Epidermal melanocyte (primary cell): ENCODE measurements at regions not wholly inside any gene's neighbourhood (a gene's known extent, or its start where the extent isn't known, plus 50 kb on each side); places are given as distances from the start of the nearest gene placed in this dataset.

ENCODE experiments used
- DNase-seq: peaks from one replicate; pipeline ENCODE4 v3.0.0; 2011; ENCODE audit warnings: low spot score; ENCODE audit not compliant: insufficient read length

GRCh38 chr5:43941806-43942205 is 338.8 kb downstream of the NNT start:
- DNase-seq, result no peak

- DNase-seq, result no peak
These were observed 337.6 kb downstream of the NNT start for GRCh38 chr5:43940562-43940961.

DNA sequence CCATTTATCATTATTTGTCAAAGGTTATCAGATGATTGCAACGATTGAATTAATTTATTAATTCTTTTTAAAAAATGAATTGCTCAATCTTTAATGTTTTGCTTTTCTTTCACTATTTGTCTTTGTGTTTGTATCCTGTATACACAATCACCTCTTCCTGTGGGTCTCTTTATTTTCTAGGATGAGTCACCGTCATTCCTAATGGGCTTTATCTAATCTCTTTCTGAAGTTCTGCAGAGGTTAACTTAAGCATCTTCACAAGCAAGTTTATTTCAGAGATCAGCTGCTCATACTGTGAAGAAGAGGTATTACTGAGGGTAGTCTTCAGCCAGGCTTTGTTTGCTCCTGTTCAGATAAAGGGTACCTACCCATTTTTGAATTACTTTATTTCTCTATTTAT is 323.9 kb downstream of the NNT start:
- no peak for DNase-seq

GRCh38 chr5:43920422-43920821 is 317.4 kb downstream of the NNT start:
- no peak for DNase-seq

- DNase-seq, result no peak
These were observed 314.9 kb downstream of the NNT start for GRCh38 chr5:43917925-43918324.

- DNase-seq, result no peak
These were observed 300.1 kb downstream of the NNT start for GRCh38 chr5:43903129-43903528.

- no peak for DNase-seq
These were observed 298.0 kb downstream of the NNT start for GRCh38 chr5:43900974-43901373.

GRCh38 chr5:43895876-43896275 is 292.9 kb downstream of the NNT start:
- DNase-seq, result no peak

- DNase-seq, result no peak
These were observed 291.1 kb downstream of the NNT start for GRCh38 chr5:43893951-43894684.

DNA sequence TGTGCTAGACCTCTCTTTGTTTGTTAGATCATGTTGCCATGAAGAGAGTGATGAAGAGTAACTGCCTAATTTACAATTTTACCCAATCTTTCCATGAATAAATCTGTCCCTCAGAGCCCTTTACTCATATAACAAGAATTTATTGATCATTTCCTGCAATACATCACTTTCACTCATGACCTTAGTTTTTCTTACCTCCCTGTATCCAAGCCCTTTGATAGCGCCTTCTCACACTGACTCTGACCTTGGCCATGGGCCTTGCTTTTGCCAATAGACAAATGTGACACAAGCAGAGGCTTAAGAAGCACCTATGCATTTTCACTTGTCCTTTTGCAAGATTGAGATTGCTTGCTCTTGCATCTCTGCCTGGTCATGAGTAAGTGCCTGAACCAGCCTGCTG is 288.1 kb downstream of the NNT start:
- no peak for DNase-seq

DNA sequence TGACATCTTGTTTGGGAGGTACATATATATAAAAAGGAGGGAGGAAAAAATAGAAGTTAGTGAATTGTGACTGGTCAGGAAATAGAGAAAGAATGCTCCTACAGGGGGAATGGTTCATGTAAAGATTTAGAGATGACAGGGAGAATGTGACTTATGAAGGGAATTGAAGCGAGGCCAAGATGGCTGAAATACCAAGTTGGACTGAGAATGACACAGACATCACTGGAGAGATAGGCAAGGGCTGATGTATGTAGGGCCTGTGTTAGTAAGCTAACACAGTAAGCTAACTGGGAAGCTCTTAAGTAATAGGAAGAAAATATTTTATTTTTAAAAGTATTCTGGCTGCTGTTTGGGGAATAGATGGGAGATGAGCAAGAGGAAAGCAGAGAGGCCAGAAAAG is 286.3 kb downstream of the NNT start:
- no peak for DNase-seq

DNA sequence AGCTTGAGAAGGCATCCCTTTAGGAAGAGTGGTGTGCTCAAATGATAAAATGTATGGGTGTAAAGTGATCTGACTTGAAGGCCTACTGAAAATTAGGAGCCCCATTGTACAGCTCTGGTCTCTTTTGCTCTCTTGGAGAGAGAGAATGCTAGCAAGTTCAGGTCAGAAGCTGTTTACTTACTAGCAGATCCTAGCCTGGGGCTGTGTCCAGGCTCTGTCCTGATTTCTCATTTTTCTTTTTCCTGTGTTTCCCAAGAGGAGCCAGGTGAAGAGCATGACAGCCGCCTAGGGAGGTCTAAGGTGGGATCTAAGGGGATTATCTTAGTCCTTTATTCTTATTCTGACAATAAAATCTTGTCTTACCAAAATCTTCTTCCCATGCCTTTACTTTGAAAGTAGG is 272.8 kb downstream of the NNT start:
- no peak for DNase-seq

GRCh38 chr5:43874772-43875171 is 271.8 kb downstream of the NNT start:
- no peak for DNase-seq

DNA sequence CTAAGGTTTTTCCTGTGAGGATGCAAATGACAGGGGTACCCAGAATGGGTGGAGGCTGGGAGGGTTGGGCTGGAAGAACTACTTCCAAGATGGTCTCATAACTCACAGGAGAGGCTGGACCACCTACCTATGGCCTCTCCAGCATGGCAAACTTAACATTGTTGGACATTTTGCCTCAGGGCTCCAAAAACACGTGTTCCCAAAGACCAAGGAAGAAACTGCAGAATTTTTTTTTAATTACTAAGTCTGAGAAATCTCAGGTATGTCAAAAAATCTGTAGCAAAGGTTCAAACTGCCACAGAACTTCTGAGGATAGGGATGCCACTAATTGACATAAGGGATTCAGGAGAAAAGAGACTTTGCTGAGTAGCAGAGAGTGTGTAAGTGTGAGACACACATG is 270.8 kb downstream of the NNT start:
- DNase-seq, result no peak

- DNase-seq, result no peak
These were observed 256.3 kb downstream of the NNT start for GRCh38 chr5:43859309-43859708.

DNA sequence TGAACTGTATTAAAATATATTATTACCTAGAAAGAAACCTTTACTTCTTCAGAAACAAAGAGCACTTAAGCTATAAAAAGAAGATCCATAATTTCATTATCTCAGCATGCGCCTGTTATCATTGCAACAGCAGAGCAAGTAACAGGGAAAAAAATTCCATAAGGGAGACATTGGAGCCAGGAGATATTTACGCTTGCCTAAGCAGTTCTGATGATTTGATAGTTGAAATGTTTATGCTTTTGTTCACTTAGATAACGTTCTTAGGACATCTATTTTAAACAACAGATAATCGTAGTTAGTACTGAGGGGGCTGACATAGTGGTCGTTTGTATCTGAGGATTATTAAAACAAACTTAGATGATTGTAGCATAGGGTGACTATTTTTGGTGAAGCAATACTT is 252.5 kb downstream of the NNT start:
- no peak for DNase-seq

- no peak for DNase-seq
These were observed 251.8 kb downstream of the NNT start for GRCh38 chr5:43854697-43855292.

DNA sequence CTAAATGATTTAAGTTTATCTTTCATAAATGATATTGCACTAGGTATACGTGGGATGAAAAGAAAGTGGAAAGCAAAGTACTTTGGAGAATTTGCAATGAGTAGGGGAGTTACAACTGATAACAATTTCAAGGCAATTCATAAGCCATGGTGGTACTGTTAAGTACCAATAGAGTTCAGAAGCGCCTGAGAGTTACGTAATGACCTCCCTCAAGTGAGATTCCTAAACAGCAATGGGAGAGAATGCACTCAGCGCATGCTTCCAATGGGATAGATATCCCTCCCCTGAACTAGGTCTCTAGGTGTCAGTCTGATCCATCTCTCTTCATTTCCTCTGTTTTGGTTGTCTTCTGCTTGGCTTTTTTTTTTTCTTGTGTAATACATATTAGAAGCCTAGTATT is 249.3 kb downstream of the NNT start:
- DNase-seq, result no peak

- DNase-seq, result no peak
These were observed 248.8 kb downstream of the NNT start for GRCh38 chr5:43851741-43852140.

GRCh38 chr5:43840424-43841125 is 237.6 kb downstream of the NNT start:
- no peak for DNase-seq

- DNase-seq, result peak; percentile 30
These were observed 236.2 kb downstream of the NNT start for GRCh38 chr5:43839218-43839617.

- no peak for DNase-seq
These were observed 235.0 kb downstream of the NNT start for GRCh38 chr5:43837996-43838395.

- DNase-seq, result no peak
These were observed 234.1 kb downstream of the NNT start for GRCh38 chr5:43837091-43837490.
